IMR-90 (cell line): ENCODE measurements at regions not wholly inside any gene's neighbourhood (a gene's known extent, or its start where the extent isn't known, plus 50 kb on each side); places are given as distances from the start of the nearest gene placed in this dataset.

Experiments used
- CEBPB ChIP-seq: IDR thresholded peaks from 2 replicates; pipeline ENCODE4 v1.6.1; 2012; ENCODE audit warnings: low read depth, low read length, improper control_type of control experiment
- CHD1 ChIP-seq: IDR thresholded peaks from 2 replicates; pipeline ENCODE4 v1.6.1; 2012; ENCODE audit warnings: low read depth, low read length, improper control_type of control experiment
- CTCF ChIP-seq: conservative IDR thresholded peaks from 2 replicates; pipeline ENCODE4 v1.5.1; 2012; ENCODE audit warnings: mild to moderate bottlenecking, low read depth, low read length, improper control_type of control experiment
- FOS ChIP-seq: fragments of 150-350 bp; IDR thresholded peaks from 2 replicates; pipeline ENCODE4 v1.6.1; 2016; ENCODE audit warnings: low read depth, low read length
- MAFK ChIP-seq: IDR thresholded peaks from 2 replicates; pipeline ENCODE4 v1.6.1; 2012; ENCODE audit warnings: low read depth, low read length, improper control_type of control experiment
- MXI1 ChIP-seq: IDR thresholded peaks from 2 replicates; pipeline ENCODE4 v1.6.1; 2012; ENCODE audit warnings: low read depth, mild to moderate bottlenecking, low read length, moderate library complexity, borderline replicate concordance
- POLR2A ChIP-seq: IDR thresholded peaks from 2 replicates; pipeline ENCODE4 v1.6.1; 2012; ENCODE audit warnings: mild to moderate bottlenecking, low read depth, low read length
- RAD21 ChIP-seq: IDR thresholded peaks from 2 replicates; pipeline ENCODE4 v1.6.1; 2012; ENCODE audit warnings: low read length, improper control_type of control experiment
- RFX5 ChIP-seq: IDR thresholded peaks from 2 replicates; pipeline ENCODE4 v1.8.0; 2012; ENCODE audit warnings: low read depth, mild to moderate bottlenecking, low read length, moderate library complexity
- USF2 ChIP-seq: fragments of 150-350 bp; IDR thresholded peaks from 2 replicates; pipeline ENCODE4 v1.6.1; 2017; ENCODE audit warnings: mild to moderate bottlenecking, antibody characterized with exemption, low read length, low read depth

GRCh38 chr2:833180-833579 lies 117.5 kb upstream of the SNTG2 start:
- no peak for TF ChIP-seq CTCF
- no peak for TF ChIP-seq USF2
- no peak for TF ChIP-seq POLR2A
- no peak for TF ChIP-seq CHD1
- TF ChIP-seq MXI1: no peak
- no peak for TF ChIP-seq RFX5
- no peak for TF ChIP-seq CEBPB
- TF ChIP-seq MAFK: no peak
- no peak for TF ChIP-seq RAD21
- no peak for TF ChIP-seq FOS
